NB4 (cell line): ENCODE measurements at regions not wholly inside any gene's neighbourhood (a gene's known extent, or its start where the extent isn't known, plus 50 kb on each side); places are given as distances from the start of the nearest gene placed in this dataset.

Experiments
- POLR2A ChIP-seq: IDR thresholded peaks from 2 replicates; pipeline ENCODE4 v1.6.1; 2011; ENCODE audit warnings: mild to moderate bottlenecking; ENCODE audit not compliant: insufficient read length; ENCODE audit errors: extremely low read depth
- TF ChIP-seq, protein P1 (sequence below): IDR thresholded peaks from 2 replicates; pipeline ENCODE4 v1.6.1; 2011; ENCODE audit warnings: low read depth, low read length
- TF ChIP-seq, protein P2 (sequence below): IDR thresholded peaks from one replicate; pipeline ENCODE4 v1.5.1; 2012; ENCODE audit warnings: low read depth, low read length

GRCh38 chr10:33993917-33994316, 659.5 kb upstream of the NRP1 start:
- TF ChIP-seq POLR2A: no peak
- TF ChIP-seq, protein P1, sequence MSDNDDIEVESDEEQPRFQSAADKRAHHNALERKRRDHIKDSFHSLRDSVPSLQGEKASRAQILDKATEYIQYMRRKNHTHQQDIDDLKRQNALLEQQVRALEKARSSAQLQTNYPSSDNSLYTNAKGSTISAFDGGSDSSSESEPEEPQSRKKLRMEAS: no peak
- TF ChIP-seq, protein P2, sequence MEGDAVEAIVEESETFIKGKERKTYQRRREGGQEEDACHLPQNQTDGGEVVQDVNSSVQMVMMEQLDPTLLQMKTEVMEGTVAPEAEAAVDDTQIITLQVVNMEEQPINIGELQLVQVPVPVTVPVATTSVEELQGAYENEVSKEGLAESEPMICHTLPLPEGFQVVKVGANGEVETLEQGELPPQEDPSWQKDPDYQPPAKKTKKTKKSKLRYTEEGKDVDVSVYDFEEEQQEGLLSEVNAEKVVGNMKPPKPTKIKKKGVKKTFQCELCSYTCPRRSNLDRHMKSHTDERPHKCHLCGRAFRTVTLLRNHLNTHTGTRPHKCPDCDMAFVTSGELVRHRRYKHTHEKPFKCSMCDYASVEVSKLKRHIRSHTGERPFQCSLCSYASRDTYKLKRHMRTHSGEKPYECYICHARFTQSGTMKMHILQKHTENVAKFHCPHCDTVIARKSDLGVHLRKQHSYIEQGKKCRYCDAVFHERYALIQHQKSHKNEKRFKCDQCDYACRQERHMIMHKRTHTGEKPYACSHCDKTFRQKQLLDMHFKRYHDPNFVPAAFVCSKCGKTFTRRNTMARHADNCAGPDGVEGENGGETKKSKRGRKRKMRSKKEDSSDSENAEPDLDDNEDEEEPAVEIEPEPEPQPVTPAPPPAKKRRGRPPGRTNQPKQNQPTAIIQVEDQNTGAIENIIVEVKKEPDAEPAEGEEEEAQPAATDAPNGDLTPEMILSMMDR: no peak
